HPDE6-E6E7 (cell line): ENCODE measurements at regions not wholly inside any gene's neighbourhood (a gene's known extent, or its start where the extent isn't known, plus 50 kb on each side); places are given as distances from the start of the nearest gene placed in this dataset.
A peak's percentile ranks its signal among the peaks of the same experiment; 100 is the strongest.
"Not testable (repeated sequence)": the region's sequence is repeated elsewhere in the genome, so short reads cannot be mapped to it uniquely, and the experiment has no call there.

Experiments
- DNase-seq: peaks from one replicate; pipeline ENCODE4 v3.0.0; 2011; ENCODE audit warnings: missing footprints; ENCODE audit errors: extremely low spot score

- not testable (repeated sequence) for DNase-seq
These were observed 100.3 kb upstream of the GALNT15 start for GRCh38 chr3:16073990-16074671.

- DNase-seq, result no peak
These were observed 98.8 kb upstream of the GALNT15 start for GRCh38 chr3:16075647-16076046.

- DNase-seq, result no peak
These were observed 97.9 kb upstream of the GALNT15 start for GRCh38 chr3:16076564-16076963.

- DNase-seq, result not testable (repeated sequence)
These were observed 97.3 kb upstream of the GALNT15 start for GRCh38 chr3:16077146-16077545.

GRCh38 chr3:16077681-16078080 is 96.8 kb upstream of the GALNT15 start:
- not testable (repeated sequence) for DNase-seq

- DNase-seq, result no peak
These were observed 95.0 kb upstream of the GALNT15 start for GRCh38 chr3:16079519-16079918.

- no peak for DNase-seq
These were observed 92.8 kb upstream of the GALNT15 start for GRCh38 chr3:16081661-16082060.

GRCh38 chr3:16084887-16085286 is 89.6 kb upstream of the GALNT15 start:
- no peak for DNase-seq

- DNase-seq, result no peak
These were observed 89.1 kb upstream of the GALNT15 start for GRCh38 chr3:16085410-16085809.

- DNase-seq, result no peak
These were observed 88.4 kb upstream of the GALNT15 start for GRCh38 chr3:16085884-16086608.

- DNase-seq, result no peak
These were observed 87.8 kb upstream of the GALNT15 start for GRCh38 chr3:16086690-16087089.

- no peak for DNase-seq
These were observed 86.0 kb upstream of the GALNT15 start for GRCh38 chr3:16088496-16088895.

GRCh38 chr3:16089521-16089920 is 85.0 kb upstream of the GALNT15 start:
- DNase-seq, result no peak

GRCh38 chr3:16090024-16090423 is 84.5 kb upstream of the GALNT15 start:
- peak; percentile 14 for DNase-seq

GRCh38 chr3:16090706-16091105 is 83.8 kb upstream of the GALNT15 start:
- no peak for DNase-seq

GRCh38 chr3:16092923-16093322 is 81.6 kb upstream of the GALNT15 start:
- no peak for DNase-seq

GRCh38 chr3:16101295-16102186 is 72.9 kb upstream of the GALNT15 start:
- DNase-seq, result peak; percentile 44

- DNase-seq, result no peak
These were observed 72.3 kb upstream of the GALNT15 start for GRCh38 chr3:16102187-16102561.

GRCh38 chr3:16102905-16103364 is 71.5 kb upstream of the GALNT15 start:
- no peak for DNase-seq

- no peak for DNase-seq
These were observed 71.0 kb upstream of the GALNT15 start for GRCh38 chr3:16103472-16103871.

- DNase-seq, result no peak
These were observed 70.3 kb upstream of the GALNT15 start for GRCh38 chr3:16104156-16104555.

- no peak for DNase-seq
These were observed 68.4 kb upstream of the GALNT15 start for GRCh38 chr3:16106050-16106449.
